Vagina (tissue), 2 donors: ENCODE measurements at regions not wholly inside any gene's neighbourhood (a gene's known extent, or its start where the extent isn't known, plus 50 kb on each side); places are given as distances from the start of the nearest gene placed in this dataset.

Source experiments
- CTCF ChIP-seq, 3 experiments: fragments of 450-650 bp in 2 of 3; fragments of 200-600 bp in 1 of 3; sonication (generic) in 1 of 3; IDR thresholded peaks; one replicate each; pipeline ENCODE4 v1.5.1; 2017 to 2019; ENCODE audit warnings: antibody characterized with exemption in 3 of 3, mild to moderate bottlenecking in 2 of 3, moderate library complexity in 2 of 3
- POLR2A ChIP-seq, 2 donors: fragments of 450-650 bp; IDR thresholded peaks; one replicate each; pipeline ENCODE4 v1.6.1; 2017; ENCODE audit warnings: antibody characterized with exemption in 2 of 2, mild to moderate bottlenecking in 2 of 2, moderate library complexity in 2 of 2
- POLR2AphosphoS5 ChIP-seq, 2 donors: sonication (generic); formaldehyde crosslinking; IDR thresholded peaks; one replicate each; pipeline ENCODE4 v1.9.0; 2017; ENCODE audit warnings: antibody characterized with exemption in 2 of 2, mild to moderate bottlenecking in 2 of 2, low read depth in 1 of 2; ENCODE audit not compliant: insufficient read depth in 1 of 2

- TF ChIP-seq POLR2A (IDR thresholded peaks at IDR 0.05) (no peak), CTCF (IDR thresholded peaks at IDR 0.05) (no peak), POLR2AphosphoS5 (IDR thresholded peaks at IDR 0.05; ENCODE audit: insufficient read depth in 1 of 2, low read depth in 1 of 2) (no peak)
These were observed 397.8 kb downstream of the MED10 start for GRCh38 chr5:5980538-5980895.
